ENCODE measurements at regions not wholly inside any gene's neighbourhood (a gene's known extent, or its start where the extent isn't known, plus 50 kb on each side); places are given as distances from the start of the nearest gene placed in this dataset.

DNA sequence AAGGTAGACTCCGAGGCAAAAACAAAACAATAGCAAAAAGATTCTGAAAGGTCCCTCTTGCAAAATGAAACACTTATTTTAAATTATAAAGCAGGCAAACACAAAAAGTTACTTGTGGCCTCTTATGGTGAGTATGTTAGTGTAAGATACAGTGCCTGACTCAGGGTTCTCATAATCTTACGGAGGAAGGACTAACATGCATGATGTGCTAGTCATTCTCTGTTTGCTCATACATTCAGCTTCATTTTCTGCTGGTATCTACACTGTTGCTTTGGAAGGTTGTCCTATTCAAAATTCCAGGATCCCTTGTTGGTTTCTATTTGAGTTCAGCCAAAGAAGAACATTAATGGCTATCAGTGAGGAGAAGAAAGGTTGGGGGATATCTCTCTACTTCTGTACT lies 249.1 kb upstream of the FAM47A start:
- DNase-seq (ENCODE audit: extremely low read depth in 1 of 4, low spot score in 3 of 4) (no peak), FAIRE-seq (no peak), ATAC-seq (no peak)
- H3K4me2 ChIP-seq (ENCODE audit: insufficient read depth, low read length), result no peak overlapping the region
- H3K9me1 ChIP-seq (ENCODE audit: control insufficient read depth, insufficient read depth, low read length), result no peaks in the 10 kb centered on the region
- ChIA-PET POLR2A (no interaction called here), CTCF (ENCODE audit: low intra/inter-chr PET ratio) (no interaction called here)
- no peak overlapping the region for H3K27ac ChIP-seq (ENCODE audit: extremely low read depth, low read depth, low read length)
- no peaks in the 10 kb centered on the region for H3K27me3 ChIP-seq (ENCODE audit: control insufficient read depth in 2 of 2, insufficient read depth in 2 of 2, low read length in 2 of 2)
- H3K79me2 ChIP-seq (ENCODE audit: control insufficient read depth, insufficient read depth, low read length), result no peaks in the 10 kb centered on the region
- H3K36me3 ChIP-seq (ENCODE audit: control insufficient read depth, insufficient read depth, low read length), result no peaks in the 10 kb centered on the region
- TF ChIP-seq, protein P1, sequence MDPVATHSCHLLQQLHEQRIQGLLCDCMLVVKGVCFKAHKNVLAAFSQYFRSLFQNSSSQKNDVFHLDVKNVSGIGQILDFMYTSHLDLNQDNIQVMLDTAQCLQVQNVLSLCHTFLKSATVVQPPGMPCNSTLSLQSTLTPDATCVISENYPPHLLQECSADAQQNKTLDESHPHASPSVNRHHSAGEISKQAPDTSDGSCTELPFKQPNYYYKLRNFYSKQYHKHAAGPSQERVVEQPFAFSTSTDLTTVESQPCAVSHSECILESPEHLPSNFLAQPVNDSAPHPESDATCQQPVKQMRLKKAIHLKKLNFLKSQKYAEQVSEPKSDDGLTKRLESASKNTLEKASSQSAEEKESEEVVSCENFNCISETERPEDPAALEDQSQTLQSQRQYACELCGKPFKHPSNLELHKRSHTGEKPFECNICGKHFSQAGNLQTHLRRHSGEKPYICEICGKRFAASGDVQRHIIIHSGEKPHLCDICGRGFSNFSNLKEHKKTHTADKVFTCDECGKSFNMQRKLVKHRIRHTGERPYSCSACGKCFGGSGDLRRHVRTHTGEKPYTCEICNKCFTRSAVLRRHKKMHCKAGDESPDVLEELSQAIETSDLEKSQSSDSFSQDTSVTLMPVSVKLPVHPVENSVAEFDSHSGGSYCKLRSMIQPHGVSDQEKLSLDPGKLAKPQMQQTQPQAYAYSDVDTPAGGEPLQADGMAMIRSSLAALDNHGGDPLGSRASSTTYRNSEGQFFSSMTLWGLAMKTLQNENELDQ (CRISPR knock-in tag; IDR thresholded peaks at IDR 0.05; ENCODE audit: borderline replicate concordance), result no peak
- no peak for TF ChIP-seq NFATC3 (IDR thresholded peaks at IDR 0.05)
- no peaks in the 10 kb centered on the region for H4K20me1 ChIP-seq (replicated peaks; ENCODE audit: control insufficient read depth, insufficient read depth, low read length)
- H3K9me3 ChIP-seq (replicated peaks; ENCODE audit: control insufficient read depth, insufficient read depth, low read depth, low read length), result no peaks in the 10 kb centered on the region
- in situ Hi-C loops (cut with MboI), result no loop called here
- H2AFZ ChIP-seq (ENCODE audit: low read depth, low read length), result no peak overlapping the region
- no peak overlapping the region for H3K9ac ChIP-seq (ENCODE audit: insufficient read depth in 1 of 2, low read depth in 2 of 2, low read length in 2 of 2)
- whole genome bisulfite sequencing (ENCODE audit: insufficient coverage, low coverage, missing lambda C conversion rate), result 0% methylated on average over 2 of the region's 2 CpGs
- H3K4me1 ChIP-seq (replicated peaks in 1 of 2; ENCODE audit: control insufficient read depth in 2 of 2, insufficient read depth in 2 of 2, low read length in 2 of 2), result no peaks in the 10 kb centered on the region
- intact Hi-C loops (cut with micrococcal nuclease), result no loop called here
- BruUV-seq (replicated peaks), result no TSS peak
- H3K4me3 ChIP-seq, result no peak overlapping the region

DNA sequence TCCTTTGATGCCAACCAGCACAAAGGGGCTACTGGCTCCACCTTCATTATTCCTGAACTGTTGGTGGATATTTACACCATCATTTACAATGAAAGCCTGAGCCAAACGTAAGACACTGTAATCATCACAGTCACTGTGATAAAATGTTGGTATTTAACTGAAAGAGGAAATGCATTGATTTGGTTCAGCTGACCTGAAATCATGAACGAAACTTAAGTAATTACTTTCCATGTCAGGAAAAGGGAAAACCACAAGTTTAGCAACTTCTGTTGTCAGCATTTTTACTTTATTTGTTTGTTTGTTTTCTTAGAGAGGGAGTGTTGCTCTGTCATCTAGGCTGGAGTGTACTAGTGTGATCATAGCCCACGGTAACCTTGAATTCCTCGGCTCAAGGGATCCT lies 247.8 kb upstream of the FAM47A start:
- H4K20me1 ChIP-seq (replicated peaks; ENCODE audit: control insufficient read depth, insufficient read depth, low read length), result no peaks in the 10 kb centered on the region
- H3K9ac ChIP-seq (ENCODE audit: insufficient read depth in 1 of 2, low read depth in 2 of 2, low read length in 2 of 2), result no peak overlapping the region
- BruUV-seq (replicated peaks), result no TSS peak
- H3K4me2 ChIP-seq (ENCODE audit: insufficient read depth, low read length), result no peak overlapping the region
- FAIRE-seq, result no peak
- no peaks in the 10 kb centered on the region for H3K27me3 ChIP-seq (ENCODE audit: control insufficient read depth in 2 of 2, insufficient read depth in 2 of 2, low read length in 2 of 2)
- ATAC-seq, result no peak
- CTCF ChIA-PET (ENCODE audit: low intra/inter-chr PET ratio), result no interaction called here
- H2AFZ ChIP-seq (ENCODE audit: low read depth, low read length), result no peak overlapping the region
- H3K9me3 ChIP-seq (replicated peaks; ENCODE audit: control insufficient read depth, insufficient read depth, low read depth, low read length), result no peaks in the 10 kb centered on the region
- in situ Hi-C loops (cut with MboI) (no loop called here), intact Hi-C loops (cut with micrococcal nuclease) (no loop called here)
- H3K27ac ChIP-seq (ENCODE audit: extremely low read depth, low read depth, low read length), result no peak overlapping the region
- no peak for DNase-seq (ENCODE audit: extremely low read depth in 1 of 4, low spot score in 3 of 4)
- POLR2A ChIA-PET, result no interaction called here
- H3K4me3 ChIP-seq, result no peak overlapping the region
- H3K36me3 ChIP-seq (ENCODE audit: control insufficient read depth, insufficient read depth, low read length), result no peaks in the 10 kb centered on the region
- 3% methylated on average over 4 of the region's 4 CpGs for WGBS (ENCODE audit: insufficient coverage, low coverage, missing lambda C conversion rate)
- H3K79me2 ChIP-seq (ENCODE audit: control insufficient read depth, insufficient read depth, low read length), result no peaks in the 10 kb centered on the region
- no peaks in the 10 kb centered on the region for H3K4me1 ChIP-seq (replicated peaks in 1 of 2; ENCODE audit: control insufficient read depth in 2 of 2, insufficient read depth in 2 of 2, low read length in 2 of 2)
- no peaks in the 10 kb centered on the region for H3K9me1 ChIP-seq (ENCODE audit: control insufficient read depth, insufficient read depth, low read length)
- TF ChIP-seq, protein P2, sequence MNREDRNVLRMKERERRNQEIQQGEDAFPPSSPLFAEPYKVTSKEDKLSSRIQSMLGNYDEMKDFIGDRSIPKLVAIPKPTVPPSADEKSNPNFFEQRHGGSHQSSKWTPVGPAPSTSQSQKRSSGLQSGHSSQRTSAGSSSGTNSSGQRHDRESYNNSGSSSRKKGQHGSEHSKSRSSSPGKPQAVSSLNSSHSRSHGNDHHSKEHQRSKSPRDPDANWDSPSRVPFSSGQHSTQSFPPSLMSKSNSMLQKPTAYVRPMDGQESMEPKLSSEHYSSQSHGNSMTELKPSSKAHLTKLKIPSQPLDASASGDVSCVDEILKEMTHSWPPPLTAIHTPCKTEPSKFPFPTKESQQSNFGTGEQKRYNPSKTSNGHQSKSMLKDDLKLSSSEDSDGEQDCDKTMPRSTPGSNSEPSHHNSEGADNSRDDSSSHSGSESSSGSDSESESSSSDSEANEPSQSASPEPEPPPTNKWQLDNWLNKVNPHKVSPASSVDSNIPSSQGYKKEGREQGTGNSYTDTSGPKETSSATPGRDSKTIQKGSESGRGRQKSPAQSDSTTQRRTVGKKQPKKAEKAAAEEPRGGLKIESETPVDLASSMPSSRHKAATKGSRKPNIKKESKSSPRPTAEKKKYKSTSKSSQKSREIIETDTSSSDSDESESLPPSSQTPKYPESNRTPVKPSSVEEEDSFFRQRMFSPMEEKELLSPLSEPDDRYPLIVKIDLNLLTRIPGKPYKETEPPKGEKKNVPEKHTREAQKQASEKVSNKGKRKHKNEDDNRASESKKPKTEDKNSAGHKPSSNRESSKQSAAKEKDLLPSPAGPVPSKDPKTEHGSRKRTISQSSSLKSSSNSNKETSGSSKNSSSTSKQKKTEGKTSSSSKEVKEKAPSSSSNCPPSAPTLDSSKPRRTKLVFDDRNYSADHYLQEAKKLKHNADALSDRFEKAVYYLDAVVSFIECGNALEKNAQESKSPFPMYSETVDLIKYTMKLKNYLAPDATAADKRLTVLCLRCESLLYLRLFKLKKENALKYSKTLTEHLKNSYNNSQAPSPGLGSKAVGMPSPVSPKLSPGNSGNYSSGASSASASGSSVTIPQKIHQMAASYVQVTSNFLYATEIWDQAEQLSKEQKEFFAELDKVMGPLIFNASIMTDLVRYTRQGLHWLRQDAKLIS (CRISPR knock-in tag; IDR thresholded peaks at IDR 0.05), result no peak
- TF ChIP-seq ZNF175 (CRISPR knock-in tag; IDR thresholded peaks at IDR 0.05; ENCODE audit: low read depth), result no peak
- no peak for TF ChIP-seq BRD9 (IDR thresholded peaks at IDR 0.05; ENCODE audit: low read depth, partially characterized antibody)
- no peak for TF ChIP-seq KDM4B (IDR thresholded peaks at IDR 0.05; ENCODE audit: borderline replicate concordance in 2 of 2, low read depth in 1 of 2)

Measured in K562 (cell line).